Tibial nerve (tissue), 4 donors: ENCODE measurements at regions not wholly inside any gene's neighbourhood (a gene's known extent, or its start where the extent isn't known, plus 50 kb on each side); places are given as distances from the start of the nearest gene placed in this dataset.

Experiments used
- DNase-seq, 2 donors: peaks; one replicate each; pipeline ENCODE4 v3.0.0-alpha.2; 2019; ENCODE audit warnings: low spot score in 2 of 2
- H3K27ac ChIP-seq, 4 donors: fragments of 200-600 bp; sonication (generic) in 3 of 4; one replicate each; pipeline ENCODE4 v1.5.1; 2017 to 2019; ENCODE audit warnings: mild to moderate bottlenecking in 1 of 4
- H3K27me3 ChIP-seq, 2 donors: fragments of 200-600 bp; sonication (generic) in 1 of 2; one replicate each; pipeline versions ENCODE4 v1.5.1 to v1.6.0; 2017 to 2019
- H3K36me3 ChIP-seq, 3 donors: fragments of 200-600 bp; sonication (generic); one replicate each; pipeline ENCODE4 v1.5.1; 2018 to 2019
- H3K4me1 ChIP-seq, 4 donors: fragments of 200-600 bp; sonication (generic) in 3 of 4; one replicate each; pipeline ENCODE4 v1.5.1; 2017 to 2019
- H3K4me3 ChIP-seq, 4 donors: fragments of 200-600 bp; sonication (generic) in 3 of 4; one replicate each; pipeline ENCODE4 v1.5.1; 2017 to 2019; ENCODE audit warnings: mild to moderate bottlenecking in 1 of 4, moderate library complexity in 1 of 4
- H3K9me3 ChIP-seq, 4 donors: fragments of 200-600 bp; sonication (generic) in 3 of 4; one replicate each; pipeline ENCODE4 v1.5.1; 2017 to 2019
- CTCF ChIP-seq, 5 experiments: fragments of 200-600 bp in 3 of 5; fragments of 450-650 bp in 2 of 5; sonication (generic) in 3 of 5; IDR thresholded peaks; one replicate each; pipeline ENCODE4 v1.5.1; 2016 to 2019; ENCODE audit warnings: antibody characterized with exemption in 5 of 5, mild to moderate bottlenecking in 3 of 5, moderate library complexity in 2 of 5
- EP300 ChIP-seq, 2 donors: sonication (generic); formaldehyde crosslinking; IDR thresholded peaks; one replicate each; pipeline ENCODE4 v1.6.1; 2017; ENCODE audit warnings: antibody characterized with exemption in 2 of 2, mild to moderate bottlenecking in 1 of 2
- POLR2A ChIP-seq, 2 donors: fragments of 450-650 bp; IDR thresholded peaks; one replicate each; pipeline ENCODE4 v1.6.1; 2017; ENCODE audit warnings: antibody characterized with exemption in 2 of 2, mild to moderate bottlenecking in 2 of 2, moderate library complexity in 2 of 2
- WGBS, 2 donors: methylation state at CpG; one replicate each; pipeline ENCODE4 v1.1.5; 2018; 5-methylcytosine and 5-hydroxymethylcytosine counted together

GRCh38 chr21:23017989-23018388 is 2019.8 kb downstream of the NCAM2 start:
- no peak overlapping the region for H3K27ac ChIP-seq
- no peak for TF ChIP-seq CTCF (IDR thresholded peaks at IDR 0.05)
- TF ChIP-seq POLR2A (IDR thresholded peaks at IDR 0.05): no peak
- no peak for TF ChIP-seq EP300 (IDR thresholded peaks at IDR 0.05)
- H3K4me1 ChIP-seq: no peaks in the 10 kb centered on the region
- H3K4me3 ChIP-seq: no peak overlapping the region
- no peak for DNase-seq
- H3K27me3 ChIP-seq: no peaks in the 10 kb centered on the region
- H3K9me3 ChIP-seq: peaks cover 0 to 4% (median 0%) of the 10 kb centered on the region in 4 donors
- H3K36me3 ChIP-seq: no peaks in the 10 kb centered on the region

GRCh38 chr21:23020969-23021368 is 2022.8 kb downstream of the NCAM2 start:
- no peak for DNase-seq
- TF ChIP-seq EP300 (IDR thresholded peaks at IDR 0.05) (no peak), POLR2A (IDR thresholded peaks at IDR 0.05) (no peak), CTCF (IDR thresholded peaks at IDR 0.05) (no peak)
- Histone ChIP-seq H3K27me3 (no peaks in the 10 kb centered on the region), H3K4me1 (no peaks in the 10 kb centered on the region), H3K4me3 (no peak overlapping the region), H3K36me3 (no peaks in the 10 kb centered on the region), H3K27ac (no peak overlapping the region), H3K9me3 (peaks cover 0 to 4% (median 0%) of the 10 kb centered on the region in 4 donors)
- 88 to 93% methylated on average over 10 of the region's 10 CpGs for WGBS, 2 donors

GRCh38 chr21:23021481-23021880 is 2023.3 kb downstream of the NCAM2 start:
- Histone ChIP-seq H3K36me3 (no peaks in the 10 kb centered on the region), H3K27me3 (no peaks in the 10 kb centered on the region), H3K4me3 (no peak overlapping the region), H3K9me3 (peaks cover 0 to 4% (median 0%) of the 10 kb centered on the region in 4 donors), H3K4me1 (no peaks in the 10 kb centered on the region), H3K27ac (no peak overlapping the region)
- WGBS, 2 donors: 96 to 97% methylated on average over 36 to 37 of the region's 37 CpGs
- DNase-seq: no peak
- TF ChIP-seq CTCF (IDR thresholded peaks at IDR 0.05) (no peak), EP300 (IDR thresholded peaks at IDR 0.05) (no peak), POLR2A (IDR thresholded peaks at IDR 0.05) (no peak)

GRCh38 chr21:23026878-23027277 is 2028.7 kb downstream of the NCAM2 start:
- no peaks in the 10 kb centered on the region for H3K36me3 ChIP-seq
- H3K27ac ChIP-seq: no peak overlapping the region
- WGBS, 2 donors: 89 to 96% methylated on average over 2 of the region's 2 CpGs
- TF ChIP-seq POLR2A (IDR thresholded peaks at IDR 0.05) (no peak), CTCF (IDR thresholded peaks at IDR 0.05) (no peak), EP300 (IDR thresholded peaks at IDR 0.05) (no peak)
- H3K4me1 ChIP-seq: no peaks in the 10 kb centered on the region
- H3K9me3 ChIP-seq: no peaks in the 10 kb centered on the region
- H3K27me3 ChIP-seq: no peaks in the 10 kb centered on the region
- no peak for DNase-seq
- no peak overlapping the region for H3K4me3 ChIP-seq

- TF ChIP-seq EP300 (IDR thresholded peaks at IDR 0.05) (no peak), CTCF (IDR thresholded peaks at IDR 0.05) (no peak), POLR2A (IDR thresholded peaks at IDR 0.05) (no peak)
- H3K9me3 ChIP-seq: no peaks in the 10 kb centered on the region
- H3K27ac ChIP-seq: no peak overlapping the region
- H3K27me3 ChIP-seq: no peaks in the 10 kb centered on the region
- no peaks in the 10 kb centered on the region for H3K4me1 ChIP-seq
- no peak for DNase-seq
- 44 to 87% methylated on average over 7 of the region's 7 CpGs for WGBS, 2 donors
- no peak overlapping the region for H3K4me3 ChIP-seq
- no peaks in the 10 kb centered on the region for H3K36me3 ChIP-seq
Measured at GRCh38 chr21:23039846-23040245, 2041.6 kb downstream of the NCAM2 start.
